ENCODE measurements at regions not wholly inside any gene's neighbourhood (a gene's known extent, or its start where the extent isn't known, plus 50 kb on each side); places are given as distances from the start of the nearest gene placed in this dataset.

- intact Hi-C loops (cut with micrococcal nuclease): no loop called here
- DNase-seq: no peak
- Mint-ChIP-seq H3K27me3 (no peaks in the 10 kb centered on the region), H3K9me3 (peaks cover 13% of the 10 kb centered on the region), H3K4me1 (no peaks in the 10 kb centered on the region), H3K4me3 (no peak overlapping the region), H3K36me3 (ENCODE audit: low read depth) (no peaks in the 10 kb centered on the region), H3K27ac (no peak overlapping the region)
- CTCF ChIA-PET: no interaction called here
- no peak for TF ChIP-seq CTCF (IDR thresholded peaks at IDR 0.05)
- POLR2A ChIA-PET: no interaction called here
- no peak for ATAC-seq (ENCODE audit: low read depth)
Measured at GRCh38 chr5:4627929-4628328, 512.2 kb upstream of the ADAMTS16 start.

GRCh38 chr5:4628645-4629385 is 511.3 kb upstream of the ADAMTS16 start:
- POLR2A ChIA-PET: no interaction called here
- intact Hi-C loops (cut with micrococcal nuclease): no loop called here
- no peak for TF ChIP-seq CTCF (IDR thresholded peaks at IDR 0.05)
- Mint-ChIP-seq H3K36me3 (ENCODE audit: low read depth) (no peaks in the 10 kb centered on the region), H3K4me1 (no peaks in the 10 kb centered on the region), H3K27me3 (no peaks in the 10 kb centered on the region), H3K4me3 (no peak overlapping the region), H3K27ac (no peak overlapping the region), H3K9me3 (peaks cover 10% of the 10 kb centered on the region)
- no peak for ATAC-seq (ENCODE audit: low read depth)
- CTCF ChIA-PET: no interaction called here
- no peak for DNase-seq

- no peak for DNase-seq
- Mint-ChIP-seq H3K36me3 (ENCODE audit: low read depth) (no peaks in the 10 kb centered on the region), H3K27ac (no peak overlapping the region), H3K9me3 (peaks cover 6% of the 10 kb centered on the region), H3K27me3 (no peaks in the 10 kb centered on the region), H3K4me3 (no peak overlapping the region), H3K4me1 (no peaks in the 10 kb centered on the region)
- ChIA-PET CTCF (no interaction called here), POLR2A (no interaction called here)
- no peak for ATAC-seq (ENCODE audit: low read depth)
- intact Hi-C loops (cut with micrococcal nuclease): no loop called here
- TF ChIP-seq CTCF (IDR thresholded peaks at IDR 0.05): no peak
Measured at GRCh38 chr5:4630031-4630430, 510.1 kb upstream of the ADAMTS16 start.

- intact Hi-C loops (cut with micrococcal nuclease): no loop called here
- Mint-ChIP-seq H3K27ac (no peak overlapping the region), H3K4me1 (no peaks in the 10 kb centered on the region), H3K27me3 (no peaks in the 10 kb centered on the region), H3K4me3 (no peak overlapping the region), H3K36me3 (ENCODE audit: low read depth) (no peaks in the 10 kb centered on the region), H3K9me3 (peaks cover 2% of the 10 kb centered on the region)
- no peak for TF ChIP-seq CTCF (IDR thresholded peaks at IDR 0.05)
- ChIA-PET CTCF (no interaction called here), POLR2A (no interaction called here)
- DNase-seq: no peak
- ATAC-seq (ENCODE audit: low read depth): no peak
Measured at GRCh38 chr5:4634342-4634741, 505.8 kb upstream of the ADAMTS16 start.

- POLR2A ChIA-PET: no interaction called here
- Mint-ChIP-seq H3K4me3 (no peak overlapping the region), H3K27ac (no peak overlapping the region), H3K36me3 (ENCODE audit: low read depth) (no peaks in the 10 kb centered on the region), H3K4me1 (no peaks in the 10 kb centered on the region), H3K27me3 (no peaks in the 10 kb centered on the region), H3K9me3 (no peaks in the 10 kb centered on the region)
- CTCF ChIA-PET: no interaction called here
- intact Hi-C loops (cut with micrococcal nuclease): no loop called here
- ATAC-seq (ENCODE audit: low read depth) (no peak), DNase-seq (no peak)
- TF ChIP-seq CTCF (IDR thresholded peaks at IDR 0.05): no peak
Measured at GRCh38 chr5:4636378-4636777, 503.8 kb upstream of the ADAMTS16 start.

Data from activated B cell treated with CpG ODN at 0.5 μM for 24 hours (primary cell).